Neural progenitor cell (in vitro differentiated cells): ENCODE measurements at regions not wholly inside any gene's neighbourhood (a gene's known extent, or its start where the extent isn't known, plus 50 kb on each side); places are given as distances from the start of the nearest gene placed in this dataset.

Source experiments
- DNase-seq: peaks from one replicate; pipeline ENCODE4 v3.0.0-alpha.2; 2016; ENCODE audit warnings: low spot score
- H2AFZ ChIP-seq: fragments of 200-600 bp; sonication (generic); replicated peaks from 2 replicates; pipeline ENCODE4 v1.6.1; 2016; ENCODE audit warnings: antibody characterized with exemption
- H3F3A ChIP-seq: fragments of 200-600 bp; sonication (generic); 2 replicates; pipeline ENCODE4 v1.6.1; 2016; ENCODE audit warnings: antibody characterized with exemption, low read depth
- H3K27ac ChIP-seq: fragments of 200-600 bp; sonication (generic); 2 replicates; pipeline ENCODE4 v1.5.1; 2016; ENCODE audit warnings: mild to moderate bottlenecking
- H3K27me3 ChIP-seq: fragments of 200-600 bp; sonication (generic); 2 replicates; pipeline ENCODE4 v1.6.1; 2016; ENCODE audit warnings: mild to moderate bottlenecking, moderate library complexity
- H3K36me3 ChIP-seq: fragments of 200-600 bp; sonication (generic); 2 replicates; pipeline ENCODE4 v1.5.1; 2016
- H3K4me1 ChIP-seq: fragments of 200-600 bp; sonication (generic); 2 replicates; pipeline ENCODE4 v1.6.1; 2016; ENCODE audit warnings: mixed run types
- H3K4me2 ChIP-seq: fragments of 200-600 bp; sonication (generic); 2 replicates; pipeline ENCODE4 v1.6.1; 2016
- H3K4me3 ChIP-seq: fragments of 200-600 bp; sonication (generic); 2 replicates; pipeline ENCODE4 v1.5.1; 2016
- H3K79me2 ChIP-seq: fragments of 200-600 bp; sonication (generic); 2 replicates; pipeline ENCODE4 v1.6.1; 2016; ENCODE audit warnings: low read depth
- H3K9ac ChIP-seq: fragments of 200-600 bp; sonication (generic); 2 replicates; pipeline ENCODE4 v1.6.1; 2016
- H3K9me3 ChIP-seq: fragments of 200-600 bp; sonication (generic); 2 replicates; pipeline ENCODE4 v1.5.1; 2016; ENCODE audit warnings: low read depth
- H4K20me1 ChIP-seq: fragments of 200-600 bp; sonication (generic); 2 replicates; pipeline ENCODE4 v1.6.1; 2016; ENCODE audit warnings: low read depth
- H3K27ac Mint-ChIP-seq: 3 replicates; pipeline ENCODE4 v1.8.0; 2021; ENCODE audit warnings: mixed read lengths
- H3K27me3 Mint-ChIP-seq: 2 replicates; pipeline ENCODE4 v1.8.0; 2022; ENCODE audit warnings: low read depth, mild to moderate bottlenecking, inconsistent platforms, moderate library complexity, mixed read lengths; ENCODE audit not compliant: insufficient read depth
- H3K36me3 Mint-ChIP-seq: 3 replicates; pipeline ENCODE4 v1.8.0; 2021; ENCODE audit warnings: mixed read lengths
- H3K4me1 Mint-ChIP-seq: 3 replicates; pipeline ENCODE4 v1.8.0; 2021; ENCODE audit warnings: mixed read lengths
- H3K4me3 Mint-ChIP-seq: 3 replicates; pipeline ENCODE4 v1.8.0; 2021; ENCODE audit warnings: mild to moderate bottlenecking, moderate library complexity, mixed read lengths
- H3K9me3 Mint-ChIP-seq: 3 replicates; pipeline ENCODE4 v1.8.0; 2020; ENCODE audit warnings: mixed read lengths
- CTCF ChIP-seq: fragments of 200-600 bp; sonication (generic); IDR thresholded peaks from 2 replicates; pipeline ENCODE4 v1.5.1; 2017; ENCODE audit warnings: antibody characterized with exemption, mild to moderate bottlenecking
- EZH2 ChIP-seq: fragments of 200-600 bp; sonication (generic); IDR thresholded peaks from 2 replicates; pipeline ENCODE4 v1.6.1; 2017; ENCODE audit warnings: antibody characterized with exemption, mild to moderate bottlenecking, moderate library complexity
- EZH2phosphoT487 ChIP-seq: fragments of 200-600 bp; sonication (generic); IDR thresholded peaks from 2 replicates; pipeline ENCODE4 v1.6.1; 2017; ENCODE audit warnings: antibody characterized with exemption

GRCh38 chr6:78199044-78199443, 546.2 kb downstream of the MEI4 start:
- Histone ChIP-seq H3K79me2 (no peaks in the 10 kb centered on the region), H2AFZ (no peak overlapping the region), H3K27me3 (peaks cover 6% of the 10 kb centered on the region), H3K4me3 (no peak overlapping the region), H3K9me3 (no peaks in the 10 kb centered on the region), H4K20me1 (no peaks in the 10 kb centered on the region), H3K4me1 (no peaks in the 10 kb centered on the region), H3K9ac (no peak overlapping the region), H3F3A (no peaks in the 10 kb centered on the region), H3K27ac (no peak overlapping the region), H3K36me3 (no peaks in the 10 kb centered on the region), H3K4me2 (no peak overlapping the region)
- H3K4me1 Mint-ChIP-seq, result no peaks in the 10 kb centered on the region
- no peak overlapping the region for H3K4me3 Mint-ChIP-seq
- no peaks in the 10 kb centered on the region for H3K36me3 Mint-ChIP-seq
- H3K27ac Mint-ChIP-seq, result no peak overlapping the region
- DNase-seq, result no peak
- H3K9me3 Mint-ChIP-seq, result no peaks in the 10 kb centered on the region
- no peak for TF ChIP-seq CTCF
- no peak for TF ChIP-seq EZH2phosphoT487
- TF ChIP-seq EZH2, result no peak
- H3K27me3 Mint-ChIP-seq, result no peaks in the 10 kb centered on the region

- H3K9me3 ChIP-seq, result no peaks in the 10 kb centered on the region
- no peak overlapping the region for H3K27ac Mint-ChIP-seq
- H3K4me1 ChIP-seq, result no peaks in the 10 kb centered on the region
- no peaks in the 10 kb centered on the region for H3K27me3 ChIP-seq
- no peak overlapping the region for H3K9ac ChIP-seq
- H3K79me2 ChIP-seq, result no peaks in the 10 kb centered on the region
- no peaks in the 10 kb centered on the region for H4K20me1 ChIP-seq
- H3K4me3 Mint-ChIP-seq, result no peak overlapping the region
- no peaks in the 10 kb centered on the region for H3K36me3 ChIP-seq
- H3K27me3 Mint-ChIP-seq, result no peaks in the 10 kb centered on the region
- no peaks in the 10 kb centered on the region for H3K9me3 Mint-ChIP-seq
- TF ChIP-seq CTCF, result no peak
- TF ChIP-seq EZH2, result no peak
- no peak for TF ChIP-seq EZH2phosphoT487
- H3K27ac ChIP-seq, result no peak overlapping the region
- H3K4me3 ChIP-seq, result no peak overlapping the region
- H3F3A ChIP-seq, result no peaks in the 10 kb centered on the region
- H2AFZ ChIP-seq, result no peak overlapping the region
- DNase-seq, result no peak
- no peak overlapping the region for H3K4me2 ChIP-seq
- no peaks in the 10 kb centered on the region for H3K36me3 Mint-ChIP-seq
- H3K4me1 Mint-ChIP-seq, result no peaks in the 10 kb centered on the region
Measured at GRCh38 chr6:78222226-78222625, 569.4 kb downstream of the MEI4 start.

- Mint-ChIP-seq H3K36me3 (no peaks in the 10 kb centered on the region), H3K27me3 (no peaks in the 10 kb centered on the region), H3K4me3 (no peak overlapping the region), H3K9me3 (no peaks in the 10 kb centered on the region), H3K4me1 (no peaks in the 10 kb centered on the region), H3K27ac (no peak overlapping the region)
- TF ChIP-seq EZH2, result no peak
- no peak overlapping the region for H3K4me3 ChIP-seq
- H3K4me1 ChIP-seq, result no peaks in the 10 kb centered on the region
- H3K79me2 ChIP-seq, result no peaks in the 10 kb centered on the region
- no peak overlapping the region for H3K4me2 ChIP-seq
- H2AFZ ChIP-seq, result no peak overlapping the region
- DNase-seq, result no peak
- no peaks in the 10 kb centered on the region for H3F3A ChIP-seq
- H3K9me3 ChIP-seq, result no peaks in the 10 kb centered on the region
- H4K20me1 ChIP-seq, result no peaks in the 10 kb centered on the region
- H3K36me3 ChIP-seq, result no peaks in the 10 kb centered on the region
- no peaks in the 10 kb centered on the region for H3K27me3 ChIP-seq
- no peak overlapping the region for H3K9ac ChIP-seq
- H3K27ac ChIP-seq, result no peak overlapping the region
Measured at GRCh38 chr6:78231002-78231401, 578.2 kb downstream of the MEI4 start.

GRCh38 chr6:78243519-78243918, 590.7 kb downstream of the MEI4 start:
- no peaks in the 10 kb centered on the region for H3F3A ChIP-seq
- no peak overlapping the region for H3K4me2 ChIP-seq
- no peak overlapping the region for H3K27ac ChIP-seq
- no peaks in the 10 kb centered on the region for H3K27me3 ChIP-seq
- H3K9me3 ChIP-seq, result no peaks in the 10 kb centered on the region
- no peaks in the 10 kb centered on the region for H4K20me1 ChIP-seq
- H3K4me1 ChIP-seq, result no peaks in the 10 kb centered on the region
- no peak overlapping the region for H2AFZ ChIP-seq
- no peak overlapping the region for H3K4me3 Mint-ChIP-seq
- no peak for DNase-seq
- peaks cover 6% of the 10 kb centered on the region for H3K9me3 Mint-ChIP-seq
- H3K4me1 Mint-ChIP-seq, result no peaks in the 10 kb centered on the region
- no peak overlapping the region for H3K4me3 ChIP-seq
- peaks cover 2% of the 10 kb centered on the region for H3K27me3 Mint-ChIP-seq
- H3K36me3 Mint-ChIP-seq, result no peaks in the 10 kb centered on the region
- no peaks in the 10 kb centered on the region for H3K79me2 ChIP-seq
- no peak overlapping the region for H3K9ac ChIP-seq
- TF ChIP-seq EZH2phosphoT487, result no peak
- TF ChIP-seq CTCF, result no peak
- no peak for TF ChIP-seq EZH2
- no peaks in the 10 kb centered on the region for H3K36me3 ChIP-seq
- H3K27ac Mint-ChIP-seq, result no peak overlapping the region
